ENCODE measurements at regions not wholly inside any gene's neighbourhood (a gene's known extent, or its start where the extent isn't known, plus 50 kb on each side); places are given as distances from the start of the nearest gene placed in this dataset.

DNA sequence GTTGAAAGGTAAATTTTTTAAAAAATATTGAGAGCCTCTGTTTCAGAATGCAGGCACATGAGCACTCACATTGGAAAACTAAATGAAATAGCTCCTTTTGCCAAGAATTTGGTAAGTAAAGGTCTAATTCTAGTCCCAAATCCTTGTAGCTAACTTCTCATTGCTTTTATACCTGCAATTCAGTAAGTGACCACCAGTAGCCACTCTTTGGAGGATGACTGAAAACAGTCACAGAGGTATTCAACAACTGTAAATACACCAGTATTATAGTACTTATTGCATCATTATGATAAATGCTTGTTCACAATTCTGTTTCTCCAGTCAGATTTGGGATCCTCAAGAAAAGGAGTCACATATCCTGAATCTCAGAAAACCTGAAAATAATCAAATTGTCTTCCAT, 562.4 kb upstream of the CDH11 start:
- no peaks in the 10 kb centered on the region for H3K27me3 ChIP-seq (ENCODE audit: insufficient read depth, poor library complexity, severe bottlenecking)
- no peak for TF ChIP-seq GABPA (IDR thresholded peaks at IDR 0.05; ENCODE audit: low read depth)
- TF ChIP-seq SPI1 (IDR thresholded peaks at IDR 0.05; ENCODE audit: borderline replicate concordance, low read depth), result no peak
- TF ChIP-seq, protein P1, sequence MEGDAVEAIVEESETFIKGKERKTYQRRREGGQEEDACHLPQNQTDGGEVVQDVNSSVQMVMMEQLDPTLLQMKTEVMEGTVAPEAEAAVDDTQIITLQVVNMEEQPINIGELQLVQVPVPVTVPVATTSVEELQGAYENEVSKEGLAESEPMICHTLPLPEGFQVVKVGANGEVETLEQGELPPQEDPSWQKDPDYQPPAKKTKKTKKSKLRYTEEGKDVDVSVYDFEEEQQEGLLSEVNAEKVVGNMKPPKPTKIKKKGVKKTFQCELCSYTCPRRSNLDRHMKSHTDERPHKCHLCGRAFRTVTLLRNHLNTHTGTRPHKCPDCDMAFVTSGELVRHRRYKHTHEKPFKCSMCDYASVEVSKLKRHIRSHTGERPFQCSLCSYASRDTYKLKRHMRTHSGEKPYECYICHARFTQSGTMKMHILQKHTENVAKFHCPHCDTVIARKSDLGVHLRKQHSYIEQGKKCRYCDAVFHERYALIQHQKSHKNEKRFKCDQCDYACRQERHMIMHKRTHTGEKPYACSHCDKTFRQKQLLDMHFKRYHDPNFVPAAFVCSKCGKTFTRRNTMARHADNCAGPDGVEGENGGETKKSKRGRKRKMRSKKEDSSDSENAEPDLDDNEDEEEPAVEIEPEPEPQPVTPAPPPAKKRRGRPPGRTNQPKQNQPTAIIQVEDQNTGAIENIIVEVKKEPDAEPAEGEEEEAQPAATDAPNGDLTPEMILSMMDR (IDR thresholded peaks at IDR 0.05; ENCODE audit: insufficient read depth, low read length), result no peak
- no peak for TF ChIP-seq POLR2AphosphoS5 (IDR thresholded peaks at IDR 0.05; ENCODE audit: low read depth)
- TF ChIP-seq REST (IDR thresholded peaks at IDR 0.05; ENCODE audit: insufficient replicate concordance, low read depth), result no peak
- no peak overlapping the region for H3K4me3 ChIP-seq (replicated peaks; ENCODE audit: insufficient read depth, low read length)
- H3K27ac ChIP-seq (replicated peaks), result no peak overlapping the region
- no peak for DNase-seq (ENCODE audit: low read depth in 1 of 2, low spot score in 1 of 2)

DNA sequence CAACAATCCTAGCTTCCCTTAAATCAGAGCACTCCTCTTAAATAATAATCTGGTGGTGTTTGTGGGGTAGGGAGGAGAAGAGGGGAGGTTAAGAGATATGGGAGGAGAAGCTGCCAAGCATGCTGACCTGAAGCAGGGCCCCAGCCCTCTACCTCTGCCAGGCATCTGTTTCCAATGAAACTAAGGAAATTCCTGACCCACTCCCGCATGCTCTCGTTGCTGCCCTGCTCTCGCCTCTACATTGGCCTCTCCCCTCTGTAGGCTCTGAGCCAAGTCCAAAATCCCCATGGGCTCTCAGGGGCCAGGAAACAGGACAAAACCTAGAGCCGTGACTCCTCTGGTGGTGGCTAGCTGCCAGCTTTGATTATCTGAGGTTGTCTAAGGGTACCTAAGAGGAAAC, 559.5 kb upstream of the CDH11 start:
- TF ChIP-seq SPI1 (IDR thresholded peaks at IDR 0.05; ENCODE audit: borderline replicate concordance, low read depth), result no peak
- TF ChIP-seq, protein P1 (IDR thresholded peaks at IDR 0.05; ENCODE audit: insufficient read depth, low read length), result no peak
- no peak for TF ChIP-seq REST (IDR thresholded peaks at IDR 0.05; ENCODE audit: insufficient replicate concordance, low read depth)
- no peak for TF ChIP-seq POLR2AphosphoS5 (IDR thresholded peaks at IDR 0.05; ENCODE audit: low read depth)
- TF ChIP-seq GABPA (IDR thresholded peaks at IDR 0.05; ENCODE audit: low read depth), result no peak
- no peak overlapping the region for H3K27ac ChIP-seq (replicated peaks)
- H3K4me3 ChIP-seq (replicated peaks; ENCODE audit: insufficient read depth, low read length), result no peak overlapping the region
- DNase-seq (ENCODE audit: low read depth in 1 of 2, low spot score in 1 of 2), result no peak
- H3K27me3 ChIP-seq (ENCODE audit: insufficient read depth, poor library complexity, severe bottlenecking), result no peaks in the 10 kb centered on the region

DNA sequence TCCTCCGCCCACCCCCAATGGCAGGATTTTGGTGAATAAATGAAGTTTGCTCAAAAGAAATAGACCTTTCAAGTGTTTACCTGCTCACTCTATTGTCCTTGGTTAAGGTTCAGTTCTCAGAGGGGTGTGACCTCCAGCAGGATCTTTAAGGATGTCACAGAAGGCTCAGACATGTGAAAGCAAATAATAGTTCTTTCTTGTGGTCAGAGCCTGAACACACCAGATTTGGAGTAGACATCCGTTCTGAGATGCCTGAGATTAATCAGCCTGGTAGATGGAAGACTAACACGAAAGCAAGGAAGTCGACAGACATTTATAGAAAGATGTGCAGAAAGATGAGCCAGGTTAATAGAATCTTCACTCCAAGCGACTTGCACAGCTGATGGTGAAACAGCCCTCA, 557.9 kb upstream of the CDH11 start:
- no peak overlapping the region for H3K27ac ChIP-seq (replicated peaks)
- no peak for TF ChIP-seq SPI1 (IDR thresholded peaks at IDR 0.05; ENCODE audit: borderline replicate concordance, low read depth)
- no peak for TF ChIP-seq POLR2AphosphoS5 (IDR thresholded peaks at IDR 0.05; ENCODE audit: low read depth)
- TF ChIP-seq, protein P1 (IDR thresholded peaks at IDR 0.05; ENCODE audit: insufficient read depth, low read length), result no peak
- TF ChIP-seq REST (IDR thresholded peaks at IDR 0.05; ENCODE audit: insufficient replicate concordance, low read depth), result no peak
- no peak for TF ChIP-seq GABPA (IDR thresholded peaks at IDR 0.05; ENCODE audit: low read depth)
- no peak for DNase-seq (ENCODE audit: low read depth in 1 of 2, low spot score in 1 of 2)
- no peak overlapping the region for H3K4me3 ChIP-seq (replicated peaks; ENCODE audit: insufficient read depth, low read length)
- H3K27me3 ChIP-seq (ENCODE audit: insufficient read depth, poor library complexity, severe bottlenecking), result no peaks in the 10 kb centered on the region
